ENCODE measurements at regions not wholly inside any gene's neighbourhood (a gene's known extent, or its start where the extent isn't known, plus 50 kb on each side); places are given as distances from the start of the nearest gene placed in this dataset.

- Histone ChIP-seq H3K27me3 (replicated peaks in 1 of 2; ENCODE audit: control insufficient read depth in 2 of 2, insufficient read depth in 2 of 2, low read length in 1 of 2) (no peaks in the 10 kb centered on the region), H2AFZ (ENCODE audit: control insufficient read depth, low read depth, low read length) (no peak overlapping the region), H3K36me3 (ENCODE audit: control insufficient read depth in 2 of 2, insufficient read depth in 2 of 2, low read length in 1 of 2) (no peaks in the 10 kb centered on the region), H3K4me1 (ENCODE audit: control insufficient read depth, insufficient read depth, low read length) (no peaks in the 10 kb centered on the region), H3K4me2 (ENCODE audit: control insufficient read depth, insufficient read depth) (no peak overlapping the region), H3K4me3 (no peak overlapping the region), H3K9ac (ENCODE audit: control insufficient read depth, insufficient read depth, low read length) (no peak overlapping the region), H3K27ac (ENCODE audit: control insufficient read depth, insufficient read depth) (no peak overlapping the region), H3K79me2 (ENCODE audit: control insufficient read depth, insufficient read depth, low read length) (no peaks in the 10 kb centered on the region), H3K9me3 (replicated peaks; ENCODE audit: control insufficient read depth, insufficient read depth, low read length) (no peaks in the 10 kb centered on the region), H4K20me1 (ENCODE audit: control insufficient read depth, insufficient read depth) (no peaks in the 10 kb centered on the region)
- ATAC-seq (peak; percentile 69), DNase-seq (ENCODE audit: low read depth, low spot score) (no peak), FAIRE-seq (no peak)
- ChIA-PET SMC1A (ENCODE audit: uncharacterized antibody, unreplicated experiment) (interaction anchor here (1.1 to 5.4 kb wide), 2 partner anchors 9 to 10 kb away, joined by 3 to 42 read pairs; no protein-coding TSS in a partner anchor), CTCF (no interaction called here), RAD21 (ENCODE audit: unreplicated experiment) (no interaction called here), POLR2A (no interaction called here)
- in situ Hi-C loops (cut with MboI), result no loop called here
- no TSS peak for BruUV-seq (replicated peaks)
- TF ChIP-seq FOXM1 (IDR thresholded peaks at IDR 0.05; ENCODE audit: low read depth, low read length), result no peak
- TF ChIP-seq KLF5 (IDR thresholded peaks at IDR 0.05; ENCODE audit: partially characterized antibody), result no peak
- TF ChIP-seq MYC (IDR thresholded peaks at IDR 0.05; ENCODE audit: insufficient read depth, insufficient read length, insufficient replicate concordance, low read length, severe bottlenecking), result no peak
- TF ChIP-seq NFYA (IDR thresholded peaks at IDR 0.05; ENCODE audit: borderline replicate concordance, low read depth, low read length), result no peak
- intact Hi-C loops (cut with micrococcal nuclease; ENCODE audit: unreplicated experiment), result no loop called here
- 19% methylated on average over 4 of the region's 4 CpGs for WGBS (ENCODE audit: insufficient coverage, insufficient replicate concordance, low lambda C conversion rate, missing lambda C conversion rate)
Observed at GRCh38 chr13:81395368-81395767, 1054.4 kb upstream of the SPRY2 start.

GRCh38 chr13:81394640-81395039, 1053.7 kb upstream of the SPRY2 start:
- Histone ChIP-seq H3K79me2 (ENCODE audit: control insufficient read depth, insufficient read depth, low read length) (no peaks in the 10 kb centered on the region), H3K36me3 (ENCODE audit: control insufficient read depth in 2 of 2, insufficient read depth in 2 of 2, low read length in 1 of 2) (no peaks in the 10 kb centered on the region), H3K27ac (ENCODE audit: control insufficient read depth, insufficient read depth) (no peak overlapping the region), H3K27me3 (replicated peaks in 1 of 2; ENCODE audit: control insufficient read depth in 2 of 2, insufficient read depth in 2 of 2, low read length in 1 of 2) (no peaks in the 10 kb centered on the region), H2AFZ (ENCODE audit: control insufficient read depth, low read depth, low read length) (no peak overlapping the region), H3K9me3 (replicated peaks; ENCODE audit: control insufficient read depth, insufficient read depth, low read length) (no peaks in the 10 kb centered on the region), H4K20me1 (ENCODE audit: control insufficient read depth, insufficient read depth) (no peaks in the 10 kb centered on the region), H3K4me2 (ENCODE audit: control insufficient read depth, insufficient read depth) (no peak overlapping the region), H3K4me1 (ENCODE audit: control insufficient read depth, insufficient read depth, low read length) (no peaks in the 10 kb centered on the region), H3K9ac (ENCODE audit: control insufficient read depth, insufficient read depth, low read length) (no peak overlapping the region), H3K4me3 (no peak overlapping the region)
- no peak for ATAC-seq
- in situ Hi-C loops (cut with MboI), result no loop called here
- ChIA-PET POLR2A (no interaction called here), RAD21 (ENCODE audit: unreplicated experiment) (interaction anchor here (1.6 kb wide), 2 partner anchors 9 to 12 kb away, joined by 6 to 10 read pairs; no protein-coding TSS in a partner anchor), CTCF (interaction anchor here (0.6 to 1.0 kb wide), 3 partner anchors 8 to 1944 kb away, joined by 3 read pairs; no protein-coding TSS in a partner anchor), SMC1A (ENCODE audit: uncharacterized antibody, unreplicated experiment) (interaction anchor here (0.6 to 5.4 kb wide), 3 partner anchors 11 to 105 kb away, joined by 3 to 42 read pairs (median 4); no protein-coding TSS in a partner anchor)
- TF ChIP-seq ZNF217 (IDR thresholded peaks at IDR 0.05), result no peak
- BruUV-seq (replicated peaks), result no TSS peak
- 25% methylated on average over 5 of the region's 5 CpGs for WGBS (ENCODE audit: insufficient coverage, insufficient replicate concordance, low lambda C conversion rate, missing lambda C conversion rate)
- no peak for DNase-seq (ENCODE audit: low read depth, low spot score)
- intact Hi-C loops (cut with micrococcal nuclease; ENCODE audit: unreplicated experiment), result no loop called here
- no peak for FAIRE-seq

Data from GM12878 (cell line).